ENCODE measurements at regions not wholly inside any gene's neighbourhood (a gene's known extent, or its start where the extent isn't known, plus 50 kb on each side); places are given as distances from the start of the nearest gene placed in this dataset.

DNA sequence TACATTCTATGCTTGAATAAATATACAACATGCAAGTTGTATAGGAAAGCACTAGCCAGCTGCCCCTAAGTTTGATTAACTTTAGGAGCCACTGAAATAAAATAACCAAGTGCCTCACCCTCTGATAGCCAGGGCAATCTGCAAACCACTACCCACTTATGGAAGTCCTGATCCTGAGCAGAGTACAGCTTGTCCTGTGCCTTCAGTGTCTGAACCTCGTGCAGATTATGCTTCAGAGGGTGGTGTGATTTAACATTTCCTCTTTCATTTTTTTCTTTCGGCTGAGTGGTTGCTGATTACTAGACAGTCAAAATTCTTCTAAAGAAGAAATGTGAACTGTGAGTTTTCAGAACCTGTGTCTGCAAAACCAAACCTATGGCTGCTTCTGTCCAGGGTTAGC is 327.7 kb downstream of the PIK3R1 start:
- no peak for DNase-seq

DNA sequence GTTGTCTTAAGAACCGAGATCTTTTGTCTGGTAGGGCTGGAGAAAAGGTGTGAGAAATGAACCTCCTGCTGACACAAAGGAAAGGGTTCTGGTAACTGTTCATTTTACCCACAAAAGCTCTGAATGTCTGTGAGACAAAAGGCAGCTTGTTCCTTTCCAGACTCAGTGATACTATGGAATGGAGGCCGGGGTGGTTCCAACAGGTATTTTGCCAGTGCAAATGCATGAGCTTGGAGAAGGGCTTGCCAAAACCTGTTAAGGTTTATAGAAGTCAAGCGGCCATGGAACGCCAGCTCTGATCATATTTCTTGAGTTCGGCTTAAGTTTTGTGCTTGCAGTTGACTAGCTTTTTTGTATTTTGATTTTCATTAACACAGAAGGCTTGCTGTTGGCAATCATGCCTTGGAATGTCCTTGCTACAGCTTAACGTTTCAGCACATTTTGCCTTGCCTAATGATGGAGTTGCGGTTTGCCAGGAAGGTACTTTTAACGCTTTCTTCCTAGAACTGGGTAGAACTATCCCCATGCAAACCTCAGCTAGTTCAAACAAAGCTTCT is 328.6 kb downstream of the PIK3R1 start:
- no peak for DNase-seq

DNA sequence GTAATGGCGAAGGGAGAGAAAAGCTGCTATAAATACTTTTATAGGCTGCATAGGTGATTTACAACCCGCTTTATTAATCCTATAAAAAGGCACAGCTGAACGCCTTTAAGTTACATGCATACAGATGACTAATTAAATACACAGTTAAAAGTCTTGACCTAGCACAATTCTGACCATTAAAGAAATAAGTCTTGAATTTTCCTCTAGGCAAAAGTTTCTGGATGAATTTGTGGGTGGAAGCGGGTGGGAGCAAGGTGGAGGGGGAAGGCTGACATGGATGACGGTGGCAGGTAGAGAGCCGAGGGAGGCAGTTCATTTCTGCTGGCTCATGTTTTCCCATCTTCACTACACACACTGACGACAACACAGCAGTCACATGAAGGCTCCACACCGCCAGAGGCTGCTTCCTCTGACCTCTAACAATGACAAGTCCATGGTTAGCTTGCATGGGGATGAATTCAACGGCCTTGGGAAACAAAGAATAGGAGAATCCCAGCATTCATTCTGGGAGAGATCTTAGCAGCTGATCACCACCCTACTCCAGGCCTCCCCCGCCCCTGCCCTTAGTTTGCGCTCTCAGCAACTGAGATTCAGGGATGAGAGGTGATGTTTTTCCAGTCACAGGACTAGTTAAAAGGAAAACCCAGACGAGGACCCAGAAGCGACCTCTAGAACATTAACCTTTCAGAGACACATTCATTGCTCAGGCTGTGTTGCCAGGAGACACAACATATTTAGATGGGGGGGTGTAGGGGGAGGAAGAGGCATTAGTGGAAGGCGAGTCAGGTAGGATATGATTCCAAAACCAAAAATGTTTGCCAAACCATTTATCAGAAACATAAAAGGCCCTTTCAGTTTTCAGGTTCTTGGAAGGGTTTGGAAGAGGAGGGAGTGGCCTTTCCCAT is 329.3 kb downstream of the PIK3R1 start:
- DNase-seq, result peak; percentile 38

DNA sequence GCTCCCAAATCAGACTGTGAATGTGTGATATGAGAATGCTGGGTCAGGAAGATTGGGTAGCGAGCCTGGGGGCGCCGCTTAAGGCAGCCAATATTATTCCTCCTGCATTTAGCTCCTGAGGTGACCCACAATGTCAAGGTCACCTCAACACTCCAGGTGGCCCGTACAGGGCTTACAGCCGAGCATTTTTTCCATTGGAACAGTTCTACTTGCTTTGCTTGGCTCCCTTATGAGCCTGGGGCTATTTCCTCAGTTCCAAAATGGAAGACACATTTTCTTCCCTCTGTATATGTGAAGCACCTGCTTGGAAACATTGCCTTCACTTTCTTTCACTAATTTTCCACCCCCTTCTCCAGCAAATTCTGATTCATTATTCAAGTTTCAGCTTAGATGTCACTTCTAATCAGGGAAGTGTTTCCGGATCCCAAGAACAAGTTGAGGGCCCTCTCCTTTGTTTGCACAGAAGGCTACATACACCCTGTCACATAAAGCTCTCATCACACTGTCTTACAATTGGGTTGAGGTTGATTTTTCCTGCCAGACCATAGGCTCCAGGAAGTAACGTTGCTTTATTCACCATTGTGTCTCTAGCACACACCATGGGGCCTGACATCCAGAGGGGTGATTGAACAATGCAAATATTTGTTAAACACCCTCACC is 330.2 kb downstream of the PIK3R1 start:
- DNase-seq, result no peak

DNA sequence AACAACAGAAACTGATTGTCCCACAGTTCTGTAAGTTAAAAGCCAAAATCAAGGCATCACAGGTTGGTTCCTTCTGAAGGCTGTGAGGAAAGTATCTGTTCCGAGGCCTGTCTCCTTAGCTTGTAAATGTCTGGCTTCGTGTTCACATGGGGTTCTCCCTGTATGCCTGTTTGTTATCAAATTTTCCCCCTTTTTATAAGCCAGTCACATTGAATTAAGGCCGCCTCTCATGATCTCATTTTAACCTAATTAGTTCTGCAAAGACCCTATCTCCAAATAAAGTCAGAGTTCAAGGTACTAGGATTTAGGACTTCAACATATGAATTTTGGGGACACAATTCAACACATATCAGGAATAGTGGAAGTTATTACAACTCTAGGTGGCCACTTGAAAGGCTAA is 331.5 kb downstream of the PIK3R1 start:
- no peak for DNase-seq

DNA sequence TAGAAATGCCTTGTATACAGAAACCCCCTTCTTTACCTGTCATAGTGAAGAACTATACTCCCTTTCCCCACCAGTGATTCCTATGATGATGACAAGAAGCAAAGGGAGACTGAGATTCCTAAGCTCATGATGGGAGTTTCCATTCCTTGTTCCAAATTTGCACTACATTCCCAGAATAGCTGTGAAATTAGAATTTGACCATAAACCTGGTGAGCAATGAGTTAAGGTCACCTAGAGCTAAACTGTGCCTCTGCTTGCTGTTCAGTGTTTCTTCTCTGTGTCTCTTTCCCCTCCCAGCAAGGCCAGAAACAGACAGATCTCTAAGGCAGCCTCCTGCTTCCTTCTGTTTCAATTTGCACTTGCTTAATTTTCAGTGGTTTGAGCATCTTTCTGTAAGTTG is 332.1 kb downstream of the PIK3R1 start:
- peak; percentile 25 for DNase-seq

DNA sequence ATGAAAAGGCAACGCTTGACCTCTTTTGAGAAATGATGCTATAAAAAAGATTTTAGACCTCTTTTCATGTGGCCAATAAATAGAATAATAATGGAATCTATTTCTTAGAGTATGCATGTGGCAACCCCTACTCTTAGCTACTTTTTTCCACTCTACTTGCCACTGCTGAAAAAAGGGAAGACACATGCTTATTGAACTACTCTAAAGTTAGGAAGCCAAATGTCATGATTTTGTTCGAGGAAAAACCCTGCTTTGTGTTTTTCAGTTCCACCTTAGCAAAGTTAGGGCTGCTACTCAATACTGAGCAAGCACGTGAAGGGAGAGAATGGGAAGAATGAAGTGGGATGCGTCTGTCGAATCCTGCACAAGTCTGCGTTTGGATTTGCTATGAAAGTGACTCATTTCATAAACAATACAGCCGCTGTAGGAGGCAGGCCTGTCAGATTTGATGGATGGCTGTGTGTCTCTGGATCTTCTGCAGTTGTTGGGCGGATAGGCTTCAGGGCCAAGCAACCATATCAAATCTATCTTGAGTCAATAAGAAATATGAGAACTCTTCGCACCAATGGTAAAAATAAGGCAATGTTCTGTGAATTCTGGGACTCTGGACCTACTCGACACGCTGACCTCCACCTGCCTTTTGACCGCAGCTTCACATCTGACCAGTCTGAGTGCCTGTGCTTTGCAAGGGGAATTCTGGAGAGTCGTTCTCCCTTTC is 333.6 kb downstream of the PIK3R1 start:
- peak; percentile 83 for DNase-seq

DNA sequence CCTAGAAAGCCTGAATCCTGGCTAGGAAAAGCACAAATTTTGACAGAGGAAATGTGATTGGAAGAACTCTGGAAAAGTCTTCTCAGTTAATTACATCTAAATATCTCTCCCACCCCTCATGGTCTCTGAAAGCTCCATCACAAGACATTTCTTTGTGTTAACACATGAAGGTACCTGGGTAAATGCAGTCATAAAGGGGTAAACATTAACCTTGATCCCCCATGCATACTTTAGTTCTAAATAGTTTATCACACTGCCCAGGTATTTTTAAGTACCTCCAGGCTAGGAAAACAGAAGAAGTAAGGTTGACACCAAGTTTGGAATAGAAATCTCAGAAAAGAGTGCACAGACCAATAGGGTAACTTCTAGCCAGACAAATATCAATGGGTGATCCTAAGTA is 334.5 kb downstream of the PIK3R1 start:
- no peak for DNase-seq

DNA sequence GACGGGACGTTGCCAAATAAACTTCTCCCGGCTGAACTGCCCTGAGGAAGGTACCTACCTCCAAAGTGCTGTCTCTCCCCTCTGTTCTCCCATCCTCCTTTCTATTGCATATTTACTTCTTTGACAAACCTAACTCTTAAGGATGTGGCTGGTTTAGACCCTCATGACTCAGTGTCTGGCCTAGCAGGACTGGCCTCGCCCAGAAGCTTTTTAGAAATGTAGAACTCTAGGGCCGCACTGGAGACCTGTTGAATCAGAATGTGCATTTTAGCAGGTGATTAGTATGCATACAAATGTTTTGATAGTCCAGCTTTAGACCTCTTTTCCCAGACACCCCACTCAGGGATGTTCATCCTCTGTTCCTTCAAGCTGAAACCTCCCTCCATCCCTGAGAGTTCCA is 335.9 kb downstream of the PIK3R1 start:
- DNase-seq, result no peak

DNA sequence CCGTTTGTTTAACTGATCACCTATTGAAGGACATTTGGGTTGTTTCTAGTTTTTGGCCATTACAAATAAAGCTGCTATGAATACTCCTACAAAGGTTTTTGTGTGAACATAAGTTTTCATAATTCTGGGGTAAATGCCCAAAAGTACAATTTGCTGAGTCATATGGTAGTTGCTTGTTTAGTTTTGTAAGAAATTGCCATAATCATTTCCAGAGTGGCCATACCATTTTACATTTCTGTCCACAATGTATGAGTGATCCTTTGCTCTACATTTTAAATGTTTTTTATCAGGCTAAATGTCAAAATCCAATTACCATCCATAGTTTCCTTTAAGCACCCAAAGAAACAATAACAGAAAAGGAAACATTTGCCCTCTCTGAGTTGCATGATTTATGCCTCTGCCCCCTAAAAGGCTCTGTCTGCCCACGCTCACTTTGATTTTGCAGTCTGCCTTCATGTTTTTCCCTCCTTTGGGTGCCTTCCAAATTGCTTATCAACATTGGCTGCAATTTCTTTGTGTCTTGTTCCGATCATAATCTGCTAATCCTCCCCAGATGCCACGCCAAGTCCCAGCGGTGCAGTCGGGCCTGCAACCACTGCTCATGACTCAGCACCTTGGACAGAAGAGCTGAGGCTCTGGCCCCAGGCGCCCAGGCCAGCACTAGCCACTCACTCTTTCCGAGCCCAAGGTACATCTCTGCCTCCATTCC is 339.2 kb downstream of the PIK3R1 start:
- peak; percentile 69 for DNase-seq

DNA sequence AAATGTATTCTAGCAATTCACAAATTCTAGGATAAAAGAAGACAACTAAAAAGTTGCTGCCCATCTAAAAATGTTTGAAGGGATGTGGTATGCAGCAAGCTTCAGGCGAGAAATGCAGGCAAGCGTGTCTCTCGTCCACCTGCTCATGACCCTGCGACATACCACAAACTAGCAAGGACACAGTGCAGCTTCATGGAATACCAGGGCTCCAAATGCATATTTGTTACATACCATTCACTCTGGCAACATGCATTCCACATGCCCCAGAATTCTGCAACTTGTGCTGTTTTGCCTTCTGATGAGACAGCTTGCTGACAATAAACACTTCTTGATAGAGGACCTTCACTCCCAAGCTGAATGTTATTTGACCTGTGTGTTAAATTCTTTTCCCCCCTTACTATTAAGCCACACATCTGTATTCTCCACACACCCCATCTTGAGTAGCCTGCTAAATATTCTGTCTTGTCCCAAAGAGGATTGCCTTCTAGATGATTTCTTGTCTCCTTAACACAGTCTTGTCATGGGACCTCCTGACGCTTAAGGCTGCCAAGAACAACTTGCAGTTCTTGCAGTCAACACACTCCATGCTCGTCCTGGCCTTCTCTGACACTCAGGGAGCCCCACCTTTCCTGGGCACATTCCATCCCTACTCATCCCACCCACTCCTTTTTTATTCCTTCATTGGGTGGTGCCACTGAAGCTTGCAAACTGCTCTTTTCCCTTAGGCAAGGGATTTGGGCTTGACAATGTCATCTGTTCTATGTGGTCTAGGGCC is 340.5 kb downstream of the PIK3R1 start:
- no peak for DNase-seq

DNA sequence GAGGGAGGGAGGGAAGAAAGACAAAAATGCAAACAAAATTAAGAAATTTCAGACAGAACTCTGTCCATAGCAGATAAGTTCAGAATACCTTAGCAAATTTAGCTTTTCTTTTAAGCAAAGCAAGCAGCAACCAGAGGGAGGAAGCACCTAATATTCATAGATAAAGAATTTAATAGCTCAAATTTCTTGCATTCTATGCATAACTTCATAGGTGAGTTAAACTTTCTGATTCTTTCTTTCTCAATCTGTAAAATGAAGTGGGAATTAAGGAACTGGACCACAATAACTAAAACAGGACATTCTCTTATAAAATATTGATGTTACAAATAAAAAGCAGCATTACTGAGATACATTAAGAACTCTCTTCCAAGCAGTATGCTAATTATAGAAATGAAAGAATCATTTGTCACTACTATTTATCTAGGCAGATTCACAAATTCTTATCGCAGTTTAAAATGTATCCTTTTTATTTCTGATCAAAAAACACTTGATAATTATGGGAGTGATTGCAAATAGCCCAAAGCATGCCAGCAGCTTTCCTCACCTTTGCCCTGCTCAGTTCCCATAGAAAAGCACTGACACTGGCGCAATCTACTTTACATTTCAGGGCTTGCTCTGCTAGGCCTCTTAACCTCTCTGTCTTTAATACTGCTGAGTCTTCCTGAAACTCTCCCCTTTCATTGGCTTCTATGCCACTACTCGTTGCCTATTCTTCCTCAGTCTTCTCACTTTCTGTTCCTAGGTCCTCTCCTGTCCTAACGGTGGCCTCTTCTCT is 341.8 kb downstream of the PIK3R1 start:
- peak; percentile 27 for DNase-seq

DNA sequence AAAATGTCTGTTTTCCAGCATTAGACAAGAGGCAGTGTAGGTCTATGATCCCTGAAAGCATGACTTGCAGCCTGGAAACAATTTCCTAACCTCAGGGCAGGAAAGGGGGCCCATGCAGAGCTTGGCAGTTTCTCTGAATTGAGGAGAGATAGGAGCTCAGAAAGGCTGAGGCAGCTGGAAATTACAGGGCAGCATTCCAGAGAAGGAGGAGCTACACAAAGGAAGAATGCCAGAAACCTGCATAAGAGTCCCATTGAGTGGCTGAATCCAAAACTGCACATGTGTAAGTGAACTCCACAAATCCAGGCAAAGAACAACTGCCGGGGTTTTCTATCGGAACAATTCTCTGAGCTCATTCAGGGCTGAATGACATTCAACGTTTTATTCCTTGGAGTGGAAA is 346.8 kb downstream of the PIK3R1 start:
- DNase-seq, result peak; percentile 39

DNA sequence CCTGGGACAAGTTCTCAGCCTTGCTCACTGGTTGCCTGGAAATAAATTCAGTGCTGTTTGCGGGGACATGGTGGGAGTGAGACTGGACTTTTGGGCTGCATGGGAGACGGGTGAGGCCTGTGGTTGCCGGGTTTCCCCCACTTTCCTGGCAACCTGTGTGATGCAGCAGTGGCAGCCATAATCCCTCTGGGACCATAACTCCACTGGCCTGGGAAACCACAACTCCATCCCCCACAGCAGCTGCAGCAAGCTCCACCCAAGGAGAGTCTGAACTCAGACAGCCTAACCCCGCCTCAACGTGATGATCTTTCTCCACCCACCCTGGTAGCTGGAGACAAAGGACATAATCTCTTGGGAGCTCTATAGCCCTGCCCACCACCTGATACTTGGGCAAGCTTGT is 349.9 kb downstream of the PIK3R1 start:
- DNase-seq, result no peak

DNA sequence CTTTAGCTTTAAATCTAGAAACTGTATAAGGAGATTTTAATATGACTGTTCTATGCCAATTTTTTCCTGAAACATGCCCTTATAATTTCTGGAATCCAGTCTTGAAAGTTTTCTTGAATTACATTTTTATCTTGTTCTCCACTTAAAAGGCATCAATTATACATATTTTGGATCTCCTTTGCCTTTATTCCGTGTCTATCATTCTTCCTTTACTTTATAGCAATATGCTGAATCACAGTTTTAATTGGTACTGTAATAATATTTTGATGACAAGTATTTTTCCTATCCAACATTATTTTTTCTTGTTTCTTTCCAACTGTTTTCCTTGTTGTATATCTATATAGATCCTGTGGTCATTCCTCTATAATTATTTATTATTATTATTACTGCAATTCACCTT is 361.2 kb downstream of the PIK3R1 start:
- no peak for DNase-seq

DNA sequence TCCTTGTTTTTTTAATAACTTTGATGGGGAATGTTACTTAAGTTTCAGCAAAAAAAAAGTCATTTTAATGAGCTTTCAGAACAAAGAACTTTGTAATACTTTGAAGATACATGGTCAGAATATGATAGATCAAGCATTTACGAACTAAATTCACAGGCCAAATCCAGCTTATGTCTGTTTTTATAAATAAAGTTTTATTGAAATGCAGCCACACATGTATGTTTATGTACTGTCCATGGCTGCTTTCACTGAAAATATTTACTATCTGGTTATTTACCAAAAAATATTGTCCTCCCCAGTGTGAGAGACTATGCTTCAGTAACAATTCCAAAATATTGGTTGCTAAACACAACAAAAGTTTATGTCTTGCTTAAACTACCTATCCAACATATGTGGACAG is 366.7 kb downstream of the PIK3R1 start:
- no peak for DNase-seq

DNA sequence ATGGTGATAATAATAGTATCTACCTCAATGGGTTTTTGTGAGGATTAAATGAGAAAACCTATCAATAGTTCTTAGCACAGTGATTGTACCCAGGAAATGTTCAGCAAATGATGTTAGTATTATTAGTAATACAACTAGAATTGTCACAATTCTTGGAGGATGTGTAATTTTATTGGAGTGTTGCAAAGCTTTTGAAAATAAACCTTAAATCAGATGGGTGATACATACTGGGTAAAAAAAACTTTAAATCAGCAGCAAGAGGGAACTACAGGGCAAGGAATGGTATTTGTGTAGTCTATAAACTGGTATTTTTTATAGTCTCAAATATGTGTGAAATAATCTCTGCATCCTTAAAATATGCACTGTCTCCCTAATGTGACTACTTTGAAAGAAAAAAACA is 371.6 kb downstream of the PIK3R1 start:
- DNase-seq, result peak; percentile 28

DNA sequence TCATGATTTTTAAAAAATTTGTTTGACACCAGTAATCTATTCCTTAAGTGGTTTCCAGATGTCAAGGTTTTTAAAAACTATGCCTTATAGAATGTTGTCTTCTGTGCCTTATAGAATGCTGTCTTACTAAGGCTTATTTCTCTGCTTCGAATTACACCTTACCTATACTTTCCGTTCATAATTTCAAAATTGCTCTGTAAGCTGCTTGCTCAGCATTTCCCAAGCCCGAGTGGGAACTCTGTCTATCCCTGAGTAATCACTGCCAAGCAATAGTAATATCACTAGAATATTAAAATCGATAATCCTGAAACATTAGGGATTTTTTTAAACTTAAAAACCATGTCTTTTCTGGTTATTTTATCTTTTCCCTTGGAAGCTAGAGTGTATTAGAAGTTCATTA is 376.3 kb downstream of the PIK3R1 start:
- no peak for DNase-seq

DNA sequence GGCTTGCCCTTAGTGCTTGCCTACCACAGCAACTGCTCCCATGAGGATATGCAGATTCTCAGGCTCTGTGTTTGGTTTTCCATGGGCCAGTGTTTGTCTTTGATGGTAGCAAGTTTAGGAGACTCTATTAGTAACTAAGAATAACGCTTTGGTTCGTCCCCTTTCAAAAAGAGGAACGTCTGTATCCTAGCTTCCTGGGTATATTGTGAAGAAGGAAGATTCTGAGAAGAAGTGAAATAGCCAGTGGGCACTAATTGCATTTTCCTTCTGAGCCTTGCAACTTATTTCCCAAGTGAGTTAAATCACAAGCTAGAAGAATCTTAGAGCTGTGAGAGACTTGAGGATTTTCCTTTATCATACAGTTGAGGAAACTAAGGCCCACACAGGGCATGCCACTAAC is 376.8 kb downstream of the PIK3R1 start:
- no peak for DNase-seq

DNA sequence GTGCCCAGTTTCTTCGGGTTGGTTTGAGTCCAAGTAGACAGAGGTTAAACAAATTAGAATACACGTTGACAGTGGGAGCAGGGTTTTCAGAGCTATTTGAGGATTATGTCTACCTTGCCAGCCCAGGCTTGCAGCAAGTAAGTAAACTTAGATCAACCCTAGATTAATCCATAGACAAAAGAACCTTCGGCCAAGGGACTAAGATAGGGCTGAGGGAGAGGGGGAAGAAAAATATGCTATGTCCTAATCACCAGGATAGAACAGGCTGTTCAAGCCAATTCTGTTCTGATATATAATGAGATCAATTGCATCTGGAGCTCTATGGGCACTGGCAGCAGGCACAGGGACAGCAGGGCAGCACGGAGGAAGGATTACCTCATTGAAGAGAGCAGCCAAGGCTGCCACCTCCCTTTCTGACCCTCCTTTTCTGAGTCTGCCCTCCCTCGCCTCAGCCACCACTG is 377.7 kb downstream of the PIK3R1 start:
- DNase-seq, result no peak

DNA sequence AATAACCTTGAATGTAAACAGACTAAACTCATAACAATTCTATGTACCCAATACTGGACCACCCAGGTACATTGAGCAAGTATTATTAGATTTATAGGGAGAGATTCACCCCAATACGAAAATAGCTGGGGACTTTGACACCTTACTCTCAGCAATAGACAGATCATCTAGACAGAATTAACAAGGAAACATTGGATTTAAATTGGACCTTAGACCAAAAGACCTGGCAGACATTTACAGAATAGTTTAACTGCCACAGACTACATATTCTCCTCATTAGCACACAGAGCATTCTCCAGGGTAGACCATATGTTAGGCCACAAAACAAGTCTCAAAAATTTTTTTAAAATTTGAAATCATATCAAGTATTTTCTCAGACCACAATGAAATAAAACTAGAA is 397.4 kb downstream of the PIK3R1 start:
- DNase-seq, result no peak

Measured in HCEC 1CT (cell line).